Smooth muscle cell (in vitro differentiated cells): ENCODE measurements at regions not wholly inside any gene's neighbourhood (a gene's known extent, or its start where the extent isn't known, plus 50 kb on each side); places are given as distances from the start of the nearest gene placed in this dataset.

Experiments
- DNase-seq: peaks from one replicate; lab custom pipeline; 2025; ENCODE audit not compliant: unreplicated experiment; lab: John Stamatoyannopoulos, UW
- H2AFZ ChIP-seq: fragments of 200-600 bp; sonication (generic); 2 replicates; pipeline ENCODE4 v1.6.0; 2016; ENCODE audit warnings: antibody characterized with exemption, low read depth, mild to moderate bottlenecking
- H3F3A ChIP-seq: fragments of 200-600 bp; sonication (generic); 2 replicates; pipeline ENCODE4 v1.6.0; 2017; ENCODE audit warnings: antibody characterized with exemption, low read depth
- H3K27ac ChIP-seq: fragments of 200-600 bp; sonication (generic); 2 replicates; pipeline ENCODE4 v1.5.1; 2016; ENCODE audit warnings: low read depth, mild to moderate bottlenecking
- H3K27me3 ChIP-seq: fragments of 200-600 bp; sonication (generic); 2 replicates; pipeline ENCODE4 v1.6.1; 2016; ENCODE audit warnings: low read depth, mild to moderate bottlenecking
- H3K36me3 ChIP-seq: fragments of 200-600 bp; sonication (generic); 2 replicates; pipeline ENCODE4 v1.5.1; 2016; ENCODE audit warnings: low read depth
- H3K4me1 ChIP-seq: fragments of 200-600 bp; sonication (generic); 2 replicates; pipeline ENCODE4 v1.5.1; 2016; ENCODE audit warnings: low read depth
- H3K4me2 ChIP-seq: fragments of 200-600 bp; sonication (generic); 2 replicates; pipeline ENCODE4 v1.6.0; 2016; ENCODE audit warnings: mild to moderate bottlenecking
- H3K4me3 ChIP-seq: fragments of 200-600 bp; sonication (generic); 2 replicates; pipeline ENCODE4 v1.5.1; 2016; ENCODE audit warnings: mild to moderate bottlenecking
- H3K79me2 ChIP-seq: fragments of 200-600 bp; sonication (generic); 2 replicates; pipeline ENCODE4 v1.6.0; 2016; ENCODE audit warnings: low read depth, mild to moderate bottlenecking
- H3K9ac ChIP-seq: fragments of 200-600 bp; sonication (generic); 2 replicates; pipeline ENCODE4 v1.6.0; 2016; ENCODE audit warnings: low read depth
- H3K9me3 ChIP-seq: fragments of 200-600 bp; sonication (generic); replicated peaks from 2 replicates; pipeline ENCODE4 v1.5.1; 2016; ENCODE audit warnings: low read depth
- H4K20me1 ChIP-seq: fragments of 200-600 bp; sonication (generic); 2 replicates; pipeline ENCODE4 v1.6.0; 2016; ENCODE audit warnings: low read depth
- WGBS: methylation state at CpG from one replicate; pipeline ENCODE4 v1.1.7; 2016; ENCODE audit warnings: low lambda C conversion rate; 5-methylcytosine and 5-hydroxymethylcytosine counted together
- TF ChIP-seq, protein P1 (sequence below): fragments of 200-600 bp; sonication (generic); IDR thresholded peaks from 2 replicates; pipeline ENCODE4 v1.5.1; 2017; ENCODE audit warnings: borderline replicate concordance, mild to moderate bottlenecking, antibody characterized with exemption; ENCODE audit not compliant: insufficient read depth, poor library complexity, severe bottlenecking

DNA sequence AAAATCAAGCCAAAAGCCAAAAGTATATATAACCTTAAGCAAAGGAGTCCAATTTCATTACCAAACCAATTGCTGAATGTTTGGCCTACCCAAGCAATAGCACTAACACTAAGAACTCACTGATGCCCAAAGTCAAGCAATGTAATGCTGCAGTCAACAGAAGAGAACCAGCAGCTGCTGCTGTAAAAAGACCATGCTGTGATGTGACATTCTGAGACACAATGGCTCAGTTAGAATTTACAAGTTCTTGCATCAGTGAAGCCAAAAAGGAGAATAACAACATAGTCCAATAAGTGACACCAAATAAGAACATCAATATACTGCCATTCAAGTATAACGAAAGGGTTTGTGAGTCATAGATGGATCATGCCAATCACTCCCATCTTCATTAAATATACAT lies 514.0 kb upstream of the DIAPH2 start:
- Histone ChIP-seq H3K27me3 (no peaks in the 10 kb centered on the region), H3K9ac (no peak overlapping the region), H4K20me1 (no peaks in the 10 kb centered on the region), H3K4me2 (no peak overlapping the region), H3K79me2 (no peaks in the 10 kb centered on the region), H3F3A (no peaks in the 10 kb centered on the region), H3K36me3 (no peaks in the 10 kb centered on the region), H3K4me1 (no peaks in the 10 kb centered on the region), H3K4me3 (no peak overlapping the region), H3K27ac (no peak overlapping the region), H2AFZ (no peak overlapping the region), H3K9me3 (no peaks in the 10 kb centered on the region)
- TF ChIP-seq, protein P1, sequence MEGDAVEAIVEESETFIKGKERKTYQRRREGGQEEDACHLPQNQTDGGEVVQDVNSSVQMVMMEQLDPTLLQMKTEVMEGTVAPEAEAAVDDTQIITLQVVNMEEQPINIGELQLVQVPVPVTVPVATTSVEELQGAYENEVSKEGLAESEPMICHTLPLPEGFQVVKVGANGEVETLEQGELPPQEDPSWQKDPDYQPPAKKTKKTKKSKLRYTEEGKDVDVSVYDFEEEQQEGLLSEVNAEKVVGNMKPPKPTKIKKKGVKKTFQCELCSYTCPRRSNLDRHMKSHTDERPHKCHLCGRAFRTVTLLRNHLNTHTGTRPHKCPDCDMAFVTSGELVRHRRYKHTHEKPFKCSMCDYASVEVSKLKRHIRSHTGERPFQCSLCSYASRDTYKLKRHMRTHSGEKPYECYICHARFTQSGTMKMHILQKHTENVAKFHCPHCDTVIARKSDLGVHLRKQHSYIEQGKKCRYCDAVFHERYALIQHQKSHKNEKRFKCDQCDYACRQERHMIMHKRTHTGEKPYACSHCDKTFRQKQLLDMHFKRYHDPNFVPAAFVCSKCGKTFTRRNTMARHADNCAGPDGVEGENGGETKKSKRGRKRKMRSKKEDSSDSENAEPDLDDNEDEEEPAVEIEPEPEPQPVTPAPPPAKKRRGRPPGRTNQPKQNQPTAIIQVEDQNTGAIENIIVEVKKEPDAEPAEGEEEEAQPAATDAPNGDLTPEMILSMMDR, result no peak
- 74% methylated on average over 1 of the region's 1 CpG for WGBS
- no peak for DNase-seq

- H3K9ac ChIP-seq, result no peak overlapping the region
- TF ChIP-seq, protein P1, result no peak
- H3K9me3 ChIP-seq, result no peaks in the 10 kb centered on the region
- DNase-seq, result no peak
- H2AFZ ChIP-seq, result peak overlapping the region; percentile 66
- no peak overlapping the region for H3K27ac ChIP-seq
- no peaks in the 10 kb centered on the region for H3K36me3 ChIP-seq
- H3K4me2 ChIP-seq, result no peak overlapping the region
- no peaks in the 10 kb centered on the region for H3F3A ChIP-seq
- H3K4me3 ChIP-seq, result no peak overlapping the region
- peaks cover 7% of the 10 kb centered on the region for H3K4me1 ChIP-seq
- no peaks in the 10 kb centered on the region for H3K79me2 ChIP-seq
- no peaks in the 10 kb centered on the region for H4K20me1 ChIP-seq
- no peaks in the 10 kb centered on the region for H3K27me3 ChIP-seq
- 69% methylated on average over 3 of the region's 3 CpGs for WGBS
These were observed 507.7 kb upstream of the DIAPH2 start for GRCh38 chrX:96176921-96177320.

GRCh38 chrX:96181605-96182004 lies 503.0 kb upstream of the DIAPH2 start:
- H3F3A ChIP-seq, result no peaks in the 10 kb centered on the region
- H3K9me3 ChIP-seq, result no peaks in the 10 kb centered on the region
- no peak overlapping the region for H3K9ac ChIP-seq
- no peaks in the 10 kb centered on the region for H4K20me1 ChIP-seq
- H3K4me2 ChIP-seq, result no peak overlapping the region
- no peak overlapping the region for H3K27ac ChIP-seq
- TF ChIP-seq, protein P1, result no peak
- H2AFZ ChIP-seq, result peak overlapping the region; percentile 81
- no peak for DNase-seq
- no peak overlapping the region for H3K4me3 ChIP-seq
- H3K27me3 ChIP-seq, result no peaks in the 10 kb centered on the region
- no peaks in the 10 kb centered on the region for H3K79me2 ChIP-seq
- 65% methylated on average over 4 of the region's 4 CpGs for WGBS
- H3K4me1 ChIP-seq, result peaks cover 9% of the 10 kb centered on the region
- no peaks in the 10 kb centered on the region for H3K36me3 ChIP-seq

DNA sequence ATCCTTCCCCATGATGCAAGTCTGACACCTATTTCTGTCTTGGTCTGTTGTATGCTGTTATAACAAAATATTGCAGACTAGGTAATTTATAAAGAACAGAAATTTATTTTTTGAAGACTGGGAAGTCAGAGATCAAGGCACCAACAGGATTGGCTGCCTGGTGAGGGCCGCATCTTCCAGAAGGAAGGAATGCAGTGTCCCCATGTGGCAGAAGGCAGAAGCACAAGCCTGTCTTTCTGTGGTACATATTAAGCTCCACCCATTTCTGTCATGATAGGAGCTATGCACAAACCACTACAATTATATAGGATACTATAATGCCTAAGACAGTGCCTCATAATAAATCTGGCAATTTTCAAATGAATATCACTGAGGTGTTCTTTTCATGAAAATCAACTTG lies 502.3 kb upstream of the DIAPH2 start:
- no peak for DNase-seq
- H3K9ac ChIP-seq, result no peak overlapping the region
- H3K79me2 ChIP-seq, result no peaks in the 10 kb centered on the region
- H3K36me3 ChIP-seq, result no peaks in the 10 kb centered on the region
- 68% methylated on average over 1 of the region's 1 CpG for WGBS
- TF ChIP-seq, protein P1, result peak; percentile 62
- no peaks in the 10 kb centered on the region for H4K20me1 ChIP-seq
- H3K27me3 ChIP-seq, result no peaks in the 10 kb centered on the region
- H2AFZ ChIP-seq, result peak overlapping the region; percentile 81
- H3K4me2 ChIP-seq, result no peak overlapping the region
- no peak overlapping the region for H3K27ac ChIP-seq
- no peak overlapping the region for H3K4me3 ChIP-seq
- no peaks in the 10 kb centered on the region for H3F3A ChIP-seq
- H3K9me3 ChIP-seq, result no peaks in the 10 kb centered on the region
- H3K4me1 ChIP-seq, result peaks cover 9% of the 10 kb centered on the region
